GM23248 (cell line): ENCODE measurements at regions not wholly inside any gene's neighbourhood (a gene's known extent, or its start where the extent isn't known, plus 50 kb on each side); places are given as distances from the start of the nearest gene placed in this dataset.

Experiments used
- EZH2 ChIP-seq: fragments of 200-600 bp; sonication (generic); IDR thresholded peaks from 2 replicates; pipeline ENCODE4 v1.6.1; 2018; ENCODE audit warnings: antibody characterized with exemption, mild to moderate bottlenecking; ENCODE audit not compliant: insufficient read depth, poor library complexity, severe bottlenecking
- EZH2phosphoT487 ChIP-seq: fragments of 200-600 bp; sonication (generic); IDR thresholded peaks from 2 replicates; pipeline ENCODE4 v1.6.1; 2018; ENCODE audit warnings: antibody characterized with exemption, moderate library complexity, mild to moderate bottlenecking, low read depth; ENCODE audit not compliant: insufficient read depth

- TF ChIP-seq EZH2 (no peak), EZH2phosphoT487 (no peak)
These were observed 1509.3 kb downstream of the FAM181B start for GRCh38 chr11:81224396-81224795.
